B cell (primary cell): ENCODE measurements at regions not wholly inside any gene's neighbourhood (a gene's known extent, or its start where the extent isn't known, plus 50 kb on each side); places are given as distances from the start of the nearest gene placed in this dataset.

ENCODE experiments used
- EZH2 ChIP-seq: IDR thresholded peaks from 2 replicates; pipeline ENCODE4 v1.6.1; 2012; ENCODE audit warnings: borderline replicate concordance, low read depth, mild to moderate bottlenecking, moderate library complexity, low read length; ENCODE audit not compliant: insufficient read depth, poor library complexity, severe bottlenecking
- TF ChIP-seq, protein P1 (sequence below): fragments of 200-600 bp; IDR thresholded peaks from one replicate; pipeline ENCODE4 v1.8.0; 2022; ENCODE audit warnings: antibody characterized with exemption, mild to moderate bottlenecking

DNA sequence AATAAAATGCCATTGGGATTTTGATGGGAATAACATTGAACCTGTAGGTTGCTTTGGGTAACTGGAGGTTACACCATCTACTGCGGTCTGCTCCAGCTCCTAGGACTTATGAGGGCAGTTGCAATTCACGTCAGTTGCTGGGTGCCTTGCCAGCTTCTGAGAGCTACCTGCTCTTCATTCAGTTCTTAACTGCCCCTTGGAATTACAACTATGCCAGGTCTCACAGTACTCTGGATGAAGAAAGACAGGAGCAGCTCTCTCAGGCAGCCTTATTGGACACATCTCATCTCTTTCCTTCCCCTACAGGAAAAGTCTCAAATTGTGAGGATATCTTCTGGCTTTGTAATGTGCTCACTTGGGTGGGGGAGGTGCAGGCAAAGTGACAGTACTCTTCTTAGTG, 1643.3 kb downstream of the GRIK2 start:
- TF ChIP-seq, protein P1, sequence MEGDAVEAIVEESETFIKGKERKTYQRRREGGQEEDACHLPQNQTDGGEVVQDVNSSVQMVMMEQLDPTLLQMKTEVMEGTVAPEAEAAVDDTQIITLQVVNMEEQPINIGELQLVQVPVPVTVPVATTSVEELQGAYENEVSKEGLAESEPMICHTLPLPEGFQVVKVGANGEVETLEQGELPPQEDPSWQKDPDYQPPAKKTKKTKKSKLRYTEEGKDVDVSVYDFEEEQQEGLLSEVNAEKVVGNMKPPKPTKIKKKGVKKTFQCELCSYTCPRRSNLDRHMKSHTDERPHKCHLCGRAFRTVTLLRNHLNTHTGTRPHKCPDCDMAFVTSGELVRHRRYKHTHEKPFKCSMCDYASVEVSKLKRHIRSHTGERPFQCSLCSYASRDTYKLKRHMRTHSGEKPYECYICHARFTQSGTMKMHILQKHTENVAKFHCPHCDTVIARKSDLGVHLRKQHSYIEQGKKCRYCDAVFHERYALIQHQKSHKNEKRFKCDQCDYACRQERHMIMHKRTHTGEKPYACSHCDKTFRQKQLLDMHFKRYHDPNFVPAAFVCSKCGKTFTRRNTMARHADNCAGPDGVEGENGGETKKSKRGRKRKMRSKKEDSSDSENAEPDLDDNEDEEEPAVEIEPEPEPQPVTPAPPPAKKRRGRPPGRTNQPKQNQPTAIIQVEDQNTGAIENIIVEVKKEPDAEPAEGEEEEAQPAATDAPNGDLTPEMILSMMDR, result no peak
- no peak for TF ChIP-seq EZH2
